Activated CD8-positive, alpha-beta memory T cell treated with anti-CD3 and anti-CD28 coated beads, Interleukin-2, amount 50 U/mL, for 4 hours (primary cell): ENCODE measurements at regions not wholly inside any gene's neighbourhood (a gene's known extent, or its start where the extent isn't known, plus 50 kb on each side); places are given as distances from the start of the nearest gene placed in this dataset.
"Not testable (repeated sequence)": the region's sequence is repeated elsewhere in the genome, so short reads cannot be mapped to it uniquely, and the experiment has no call there.

ENCODE experiments used
- DNase-seq: peaks from one replicate; pipeline ENCODE4 v3.0.0-alpha.2; 2020

DNA sequence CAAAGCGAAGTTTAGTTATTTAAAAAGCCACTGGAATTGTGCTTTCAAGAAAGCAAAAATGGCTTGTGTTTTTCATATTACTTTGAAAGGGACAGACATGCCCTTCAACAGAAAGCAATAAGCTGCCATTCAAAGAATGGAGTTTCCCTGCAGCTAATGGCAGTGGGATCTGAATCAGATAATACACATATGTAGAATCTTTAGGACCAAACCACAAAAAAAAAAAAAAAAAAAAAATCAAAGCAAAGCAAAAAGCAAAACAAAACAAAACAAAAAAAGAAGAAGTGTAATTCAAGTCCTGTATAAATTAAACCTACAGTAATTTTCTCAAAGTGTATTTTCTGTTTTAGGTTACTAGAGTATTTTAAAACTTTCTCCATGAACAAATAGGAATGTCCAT lies 63.6 kb upstream of the ZNF217 start:
- no peak for DNase-seq

DNA sequence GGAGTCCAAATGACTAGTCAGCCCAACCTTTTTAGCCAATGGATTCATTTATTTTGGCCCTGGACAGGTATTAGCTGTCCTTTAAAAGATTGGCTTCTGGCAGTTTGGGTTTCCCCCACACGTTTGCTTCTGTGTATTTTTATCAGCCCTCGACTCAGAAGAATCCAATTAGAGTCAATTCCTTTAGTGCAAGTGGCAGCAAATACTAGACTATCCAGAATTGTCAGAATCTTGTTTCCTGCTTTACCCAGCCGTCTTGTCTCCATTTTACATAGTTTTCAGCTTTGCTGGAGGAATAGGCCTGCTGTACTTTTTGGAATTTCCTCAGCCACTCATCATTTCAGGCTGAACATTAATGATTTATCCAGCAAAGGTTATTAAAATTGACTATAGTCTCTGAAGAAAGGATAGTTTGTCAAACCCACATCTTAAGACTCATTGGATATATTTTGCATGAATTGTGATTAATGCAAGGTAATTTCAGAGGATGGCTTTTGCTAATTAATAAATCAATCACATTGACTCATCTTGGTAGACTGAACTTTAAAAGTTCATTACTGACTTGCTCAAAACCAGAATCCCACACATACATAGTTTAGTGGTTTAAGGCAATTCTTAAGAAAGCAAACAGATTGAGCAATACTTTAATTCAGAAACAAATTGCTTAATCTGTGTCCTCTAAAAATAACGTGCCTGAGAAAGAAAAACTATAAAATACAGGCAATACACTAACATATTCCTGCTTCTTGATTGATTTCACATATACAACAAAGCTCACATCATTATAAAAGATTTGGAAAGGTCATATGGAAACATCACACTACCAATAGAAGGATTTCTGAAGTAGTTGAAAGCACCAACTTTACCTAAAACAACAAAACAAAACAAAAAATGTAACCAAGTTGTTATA lies 62.9 kb upstream of the ZNF217 start:
- no peak for DNase-seq

DNA sequence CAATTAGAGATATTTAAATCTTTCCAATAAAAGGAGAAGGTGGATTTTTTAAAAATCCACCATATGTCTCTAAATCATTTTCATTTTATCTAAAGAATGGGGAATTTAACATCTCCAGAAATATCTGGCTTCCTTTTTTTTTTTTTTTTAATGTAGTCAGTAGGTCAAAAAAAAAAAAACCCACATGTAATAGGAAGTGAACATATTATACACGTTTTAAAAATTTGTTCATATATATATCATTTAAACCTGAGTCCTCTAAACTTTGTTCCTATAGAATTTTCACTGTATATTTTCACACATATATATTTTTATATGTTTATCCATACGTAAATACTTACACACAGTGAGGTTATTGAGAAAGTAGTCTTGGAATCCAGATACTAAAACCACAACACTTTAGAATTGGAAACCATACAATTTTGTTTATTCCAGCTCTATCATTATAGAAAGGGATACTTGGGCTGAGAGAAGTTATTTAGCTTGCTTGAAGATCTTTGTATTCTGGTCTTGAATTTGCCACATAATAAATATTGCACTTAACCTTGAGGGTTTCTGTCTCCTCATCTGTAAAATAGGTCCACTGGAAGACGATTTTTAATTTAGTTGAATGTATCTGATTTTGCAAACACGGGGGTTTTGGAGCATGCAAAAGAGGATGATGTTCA lies 62.1 kb upstream of the ZNF217 start:
- no peak for DNase-seq

DNA sequence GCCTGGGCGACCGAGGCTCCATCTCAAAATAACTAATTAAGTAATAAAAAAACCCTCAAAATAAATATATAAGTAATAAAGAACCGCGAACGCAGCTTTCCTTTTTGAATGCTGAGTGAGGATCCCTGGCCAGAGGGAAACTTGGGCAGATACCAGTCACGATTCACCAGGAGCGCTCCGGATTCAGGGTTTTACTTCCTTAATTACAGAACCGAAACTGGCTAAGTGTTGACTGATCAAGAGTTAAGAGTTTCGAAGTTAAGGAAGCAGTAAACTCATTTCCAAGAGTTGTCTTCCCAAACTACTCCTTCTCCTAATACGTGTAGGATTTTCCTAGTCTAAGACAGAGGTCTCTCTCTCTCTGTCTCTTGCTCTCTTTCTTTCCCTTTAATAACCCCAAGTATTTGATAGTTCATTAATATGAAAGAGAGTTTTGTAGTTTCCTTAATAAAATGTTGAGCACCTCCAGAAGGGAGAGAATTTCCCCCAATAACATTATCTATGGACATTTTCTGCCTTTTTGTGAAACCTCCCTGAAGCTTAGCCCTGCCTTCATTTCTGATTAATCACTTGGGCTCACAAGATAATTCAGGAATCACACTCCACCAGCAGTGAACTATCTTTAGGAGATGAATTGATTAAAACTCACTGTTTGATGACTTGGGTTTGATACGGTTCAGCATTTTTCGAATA lies 61.4 kb upstream of the ZNF217 start:
- DNase-seq = no peak

DNA sequence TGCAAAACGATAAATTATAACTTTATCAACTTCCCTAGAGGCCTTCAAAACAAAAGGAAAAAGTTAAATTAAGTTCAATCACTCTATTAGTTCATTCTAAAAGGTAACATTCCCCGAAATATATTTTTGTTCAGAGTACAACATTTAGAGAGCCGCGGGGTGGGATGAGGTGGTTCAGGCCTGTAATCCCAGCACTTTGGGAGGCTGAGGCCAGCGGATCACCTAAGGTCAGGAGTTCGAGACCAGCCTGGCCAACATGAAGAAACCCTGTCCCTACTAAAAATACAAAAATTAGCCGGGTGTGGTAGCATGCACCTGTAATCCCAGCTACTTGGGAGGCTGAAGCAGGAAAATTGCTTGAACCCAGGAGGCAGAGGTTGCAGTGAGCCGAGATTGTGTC lies 60.9 kb upstream of the ZNF217 start:
- DNase-seq = not testable (repeated sequence)

DNA sequence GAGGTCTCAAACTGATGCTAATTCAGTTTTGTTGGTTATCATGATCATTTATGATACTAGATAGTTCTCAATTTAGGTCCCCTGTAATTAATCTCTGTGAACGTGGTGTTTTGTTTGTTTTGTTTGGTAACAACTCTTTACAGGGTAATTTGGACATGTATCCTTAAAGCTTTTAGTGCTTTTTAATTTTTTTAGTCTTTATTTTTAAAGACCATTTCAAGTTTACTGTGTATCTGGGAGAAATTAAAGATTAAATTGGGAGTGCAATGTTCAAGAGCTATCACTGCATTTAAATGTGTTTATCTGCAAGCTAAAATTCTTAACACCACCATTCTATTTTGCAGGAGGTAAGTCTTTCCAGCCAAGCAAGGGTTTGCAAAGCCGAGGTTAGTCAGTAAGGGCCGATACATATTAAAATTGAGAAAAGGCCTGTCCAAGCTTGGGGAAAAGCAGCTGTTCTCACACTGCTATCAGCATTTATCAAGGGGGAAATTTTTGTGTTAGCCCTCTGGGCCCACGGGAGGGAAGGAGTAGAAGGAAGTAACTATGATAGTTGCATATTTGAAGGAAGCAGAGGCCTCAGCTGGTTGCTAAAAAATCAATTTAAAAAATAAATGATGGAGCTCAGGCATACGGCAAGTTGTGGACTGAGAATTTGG lies 59.3 kb upstream of the ZNF217 start:
- DNase-seq = no peak

DNA sequence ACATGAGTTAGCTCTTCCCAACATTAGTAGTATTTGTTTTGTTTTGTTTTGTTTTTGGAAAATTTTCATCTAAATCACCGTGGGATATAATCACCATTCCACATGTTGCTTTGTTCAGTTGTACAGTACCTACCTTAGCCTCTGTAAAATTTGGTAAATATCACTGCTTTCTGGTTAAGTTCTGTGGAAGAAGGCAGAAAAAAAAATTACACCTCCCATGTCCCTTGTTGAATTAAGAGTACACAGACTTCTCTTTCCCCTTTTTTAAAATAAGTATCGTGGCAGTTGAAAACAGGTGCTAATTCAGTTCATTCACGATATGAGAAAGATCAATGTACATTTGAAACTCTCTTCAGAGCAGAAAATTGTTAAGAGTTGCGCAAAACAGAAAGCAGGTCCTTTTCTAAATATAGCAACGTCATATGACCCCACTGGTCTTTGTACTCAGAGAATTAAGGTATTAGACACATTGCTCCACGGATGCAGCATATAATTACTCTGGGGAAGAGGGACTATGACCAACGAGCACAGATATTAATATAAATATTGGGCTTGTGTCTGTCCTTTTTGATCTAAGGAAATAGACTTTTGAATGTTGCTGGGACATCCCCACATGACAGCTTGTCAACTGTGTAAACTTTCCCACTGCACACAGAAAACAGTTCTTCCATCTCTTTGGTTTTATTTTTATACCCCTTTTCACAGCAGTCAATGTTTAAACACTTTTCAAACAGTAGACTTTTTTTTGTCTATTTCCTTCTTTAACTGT lies 58.6 kb upstream of the ZNF217 start:
- DNase-seq = no peak

DNA sequence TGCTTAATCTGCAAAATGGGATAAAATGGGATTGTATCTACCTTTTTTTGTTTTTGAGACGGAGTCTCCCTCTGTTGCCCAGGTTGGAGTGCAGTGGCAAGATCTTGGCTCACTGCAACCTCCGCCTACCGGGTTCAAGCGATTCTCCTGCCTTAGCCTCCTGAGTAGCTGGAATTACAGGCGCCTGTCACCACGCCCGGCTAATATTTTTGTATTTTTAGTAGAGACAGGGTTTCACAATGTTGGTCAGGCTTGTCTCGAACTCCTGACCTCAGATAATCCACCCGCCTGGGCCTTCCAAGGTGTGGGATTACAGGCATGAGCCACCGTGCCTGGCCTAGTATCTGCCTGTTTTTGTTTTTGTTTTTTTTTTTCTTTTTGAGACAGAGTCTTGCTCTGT lies 55.9 kb upstream of the ZNF217 start:
- DNase-seq = not testable (repeated sequence)

DNA sequence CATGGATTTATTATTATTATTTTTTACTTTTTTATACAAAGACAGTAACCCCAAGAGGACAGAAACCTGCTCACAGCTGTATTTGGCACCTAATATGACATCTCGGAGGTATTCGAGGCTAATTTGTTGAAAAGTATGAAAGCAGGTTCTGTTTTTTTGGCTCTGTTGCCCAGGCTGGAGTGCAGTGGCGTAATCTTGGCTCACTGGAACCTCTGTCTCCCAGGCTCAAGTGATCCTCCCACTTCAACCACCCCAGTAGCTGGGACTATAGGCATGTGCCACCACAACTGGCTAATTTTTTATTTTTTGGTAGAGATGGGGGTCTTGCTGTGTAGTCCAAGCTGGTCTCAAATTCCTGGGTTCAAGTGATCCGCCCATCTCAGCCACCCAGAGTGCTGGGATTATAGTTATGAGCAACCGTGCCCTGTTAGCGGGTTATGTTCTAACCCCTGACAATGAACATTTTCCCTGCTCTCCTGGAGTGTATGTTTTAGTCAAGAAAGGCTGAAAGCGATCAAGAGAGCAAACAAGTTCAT lies 53.7 kb upstream of the ZNF217 start:
- no peak for DNase-seq

DNA sequence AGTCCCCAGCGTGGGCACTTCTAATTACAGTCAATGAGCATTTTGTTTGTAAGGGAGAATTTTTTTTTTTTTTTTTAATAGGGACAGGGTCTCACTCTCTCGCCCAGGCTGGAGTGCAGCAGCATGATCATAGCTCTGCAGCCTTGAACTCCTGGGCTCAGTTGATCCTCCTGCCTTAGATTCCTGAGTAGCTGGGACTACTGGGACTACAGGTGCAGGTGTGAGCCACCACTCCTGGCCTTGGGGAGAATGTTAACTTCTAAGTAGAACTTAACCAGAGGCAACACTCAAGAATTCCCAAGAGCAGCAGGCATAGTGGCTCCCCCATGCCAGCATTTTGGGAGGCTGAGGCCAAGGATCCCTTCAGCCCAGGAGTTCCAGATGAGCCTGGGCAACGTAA lies 52.9 kb upstream of the ZNF217 start:
- no peak for DNase-seq

DNA sequence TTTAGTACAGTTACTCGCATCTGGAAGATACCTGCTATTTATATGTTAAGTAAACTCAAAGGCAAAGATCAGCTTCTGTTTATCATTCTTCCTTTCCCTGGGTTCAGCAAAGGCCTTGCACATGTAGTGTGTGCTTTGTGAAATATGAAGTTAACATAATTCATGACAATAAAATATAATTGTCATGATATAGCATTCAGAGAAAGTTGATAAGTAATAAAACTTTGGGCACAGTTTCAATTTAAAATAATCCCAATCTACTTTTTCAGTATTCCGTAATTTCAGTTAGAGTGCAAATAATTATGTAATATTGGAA lies 51.9 kb upstream of the ZNF217 start:
- no peak for DNase-seq

DNA sequence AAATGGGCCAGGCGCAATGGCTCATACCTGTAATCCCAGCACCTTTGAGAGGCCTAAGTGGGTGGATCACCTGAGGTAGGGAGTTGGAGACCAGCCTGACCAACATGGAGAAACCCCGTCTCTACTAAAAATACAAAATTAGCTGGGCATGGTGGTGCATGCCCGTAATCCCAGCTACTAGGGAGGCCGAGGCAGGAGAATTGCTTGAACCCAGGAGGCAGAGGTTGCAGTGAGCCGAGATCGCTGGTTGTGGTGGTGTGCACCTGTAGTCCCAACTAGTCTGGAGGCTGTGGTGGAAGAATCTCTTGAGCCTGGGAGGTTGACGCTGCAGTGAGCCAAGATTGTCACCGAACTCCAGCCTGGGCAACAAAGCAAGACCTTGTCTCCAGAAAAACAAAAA lies 50.5 kb upstream of the ZNF217 start:
- not testable (repeated sequence) for DNase-seq
